HCT116 (cell line): ENCODE measurements at regions not wholly inside any gene's neighbourhood (a gene's known extent, or its start where the extent isn't known, plus 50 kb on each side); places are given as distances from the start of the nearest gene placed in this dataset.

Source experiments
- ATAC-seq: fragments of 200-7000 bp; cut with Tn5 transposase; 2 replicates; pipeline ENCODE4 v1.9.1; 2020; ENCODE audit warnings: mild to moderate bottlenecking, moderate library complexity
- BruUV-seq: library from RNA; stranded (reverse); fragments of 400-500 nt; replicated peaks from 2 replicates; lab custom pipeline; 2021; lab: Mats Ljungman, UMichigan
- CTCF ChIA-PET: fragments of 300-600 bp; sonication (Branson Sonifier 250); formaldehyde crosslinking; loops from one replicate; lab custom pipeline; 2021; ENCODE audit warnings: antibody characterized with exemption; lab: Charles Lee
- POLR2A ChIA-PET: fragments of 300-600, 350-600 bp; sonication (Branson Sonifier 250); formaldehyde crosslinking; loops from one replicate; lab custom pipeline; 2021; ENCODE audit warnings: antibody characterized with exemption; lab: Charles Lee
- RAD21 ChIA-PET, 2 experiments: fragments of 300-600 bp; sonication (Branson Sonifier 250); formaldehyde crosslinking; loops; one replicate each; lab custom pipeline; 2023; ENCODE audit warnings: low total read pairs in 2 of 2; ENCODE audit not compliant: uncharacterized antibody in 2 of 2, unreplicated experiment in 2 of 2, low non-redundant PET in 1 of 2; lab: Charles Lee
- DNase-seq: peaks from one replicate; pipeline ENCODE4 v3.0.0-alpha.2; 2010; ENCODE audit warnings: low read depth, low spot score
- H2AFZ ChIP-seq: fragments of 200-600 bp; shearing (Covaris generic), sonication (generic); 2 replicates; pipeline ENCODE4 v1.6.1; 2017; ENCODE audit warnings: low read depth, mixed run types, mixed read lengths, antibody characterized with exemption, low read length; ENCODE audit not compliant: poor library complexity, severe bottlenecking
- H3K27ac ChIP-seq: 2 replicates; pipeline ENCODE4 v1.5.1; 2012; ENCODE audit warnings: low read depth, low read length
- H3K27me3 ChIP-seq: fragments of 200-600 bp; sonication (generic); 2 replicates; pipeline ENCODE4 v1.6.1; 2016; ENCODE audit warnings: mixed run types, low read length, mixed read lengths; ENCODE audit not compliant: insufficient read depth
- H3K36me3 ChIP-seq, 2 experiments: fragments of 200-500 bp in 1 of 2; fragments of 200-600 bp in 1 of 2; sonication (Bioruptor generic) in 1 of 2; sonication (generic) in 1 of 2; 2 replicates each; pipeline versions ENCODE4 v1.5.1 to v1.6.1; 2014 to 2016; ENCODE audit warnings: low read length in 2 of 2, inconsistent platforms in 1 of 2, mixed read lengths in 1 of 2, mixed run types in 1 of 2; ENCODE audit not compliant: insufficient read depth in 2 of 2, control insufficient read depth in 1 of 2
- H3K4me1 ChIP-seq, 2 experiments: fragments of 200-600 bp in 1 of 2; sonication (generic) in 1 of 2; 2 replicates each; pipeline versions ENCODE4 v1.5.1 to v1.6.1; 2012 to 2017; ENCODE audit warnings: low read length in 2 of 2, inconsistent platforms in 1 of 2, mild to moderate bottlenecking in 1 of 2, mixed read lengths in 1 of 2, mixed run types in 1 of 2, moderate library complexity in 1 of 2; ENCODE audit not compliant: insufficient read depth in 2 of 2, control insufficient read depth in 1 of 2
- H3K4me2 ChIP-seq: fragments of 200-600 bp; sonication (generic); 2 replicates; pipeline ENCODE4 v1.6.1; 2017; ENCODE audit warnings: mixed run types, low read length, mixed read lengths
- H3K4me3 ChIP-seq, 2 experiments: fragments of 200-600 bp in 1 of 2; sonication (generic) in 1 of 2; replicated peaks in 1 of 2; 2 replicates each; pipeline ENCODE4 v1.5.1; 2011 to 2016; ENCODE audit warnings: low read length in 2 of 2, control low read depth in 1 of 2, low read depth in 1 of 2, mild to moderate bottlenecking in 1 of 2, mixed read lengths in 1 of 2, mixed run types in 1 of 2
- H3K79me2 ChIP-seq: fragments of 200-600 bp; sonication (generic); 2 replicates; pipeline ENCODE4 v1.6.1; 2017; ENCODE audit warnings: mild to moderate bottlenecking, mixed run types, low read length, moderate library complexity, mixed read lengths; ENCODE audit not compliant: insufficient read depth
- H3K9ac ChIP-seq: fragments of 200-600 bp; sonication (generic); 2 replicates; pipeline ENCODE4 v1.6.1; 2016; ENCODE audit warnings: low read length, mixed read lengths
- H3K9me2 ChIP-seq: fragments of 200-600 bp; sonication (generic), shearing (Covaris generic); 2 replicates; pipeline ENCODE4 v1.6.1; 2017; ENCODE audit warnings: mixed run types, mild to moderate bottlenecking, moderate library complexity; ENCODE audit not compliant: insufficient read depth
- H3K9me3 ChIP-seq, 2 experiments: fragments of 200-500 bp in 1 of 2; fragments of 200-600 bp in 1 of 2; sonication (Bioruptor generic) in 1 of 2; sonication (generic) in 1 of 2; 2 replicates each; pipeline ENCODE4 v1.6.1; 2014 to 2017; ENCODE audit warnings: low read length in 2 of 2, mixed read lengths in 2 of 2, inconsistent platforms in 1 of 2, low read depth in 1 of 2, mild to moderate bottlenecking in 1 of 2, mixed run types in 1 of 2, moderate library complexity in 1 of 2; ENCODE audit not compliant: control insufficient read depth in 1 of 2, insufficient read depth in 1 of 2
- H4K20me1 ChIP-seq: fragments of 200-600 bp; sonication (generic), shearing (Covaris generic); 2 replicates; pipeline ENCODE4 v1.6.1; 2017; ENCODE audit warnings: mixed run types, mild to moderate bottlenecking, moderate library complexity; ENCODE audit not compliant: insufficient read depth
- CEBPB ChIP-seq: IDR thresholded peaks from 2 replicates; pipeline ENCODE4 v1.6.1; 2012; ENCODE audit warnings: low read depth
- FOSL1 ChIP-seq: IDR thresholded peaks from 2 replicates; pipeline ENCODE4 v1.6.1; 2012; ENCODE audit warnings: low read depth
- JUND ChIP-seq: IDR thresholded peaks from 2 replicates; pipeline ENCODE4 v1.6.1; 2012
- MAX ChIP-seq: IDR thresholded peaks from 2 replicates; pipeline ENCODE4 v1.6.1; 2012
- POLR2AphosphoS5 ChIP-seq: IDR thresholded peaks from 2 replicates; pipeline ENCODE4 v1.6.1; 2011; ENCODE audit warnings: mild to moderate bottlenecking, low read depth, low read length, moderate library complexity
- SIN3A ChIP-seq: IDR thresholded peaks from 2 replicates; pipeline ENCODE4 v1.6.1; 2012; ENCODE audit warnings: low read depth
- ZBTB33 ChIP-seq: IDR thresholded peaks from 2 replicates; pipeline ENCODE4 v1.6.1; 2011; ENCODE audit warnings: mild to moderate bottlenecking, low read length, moderate library complexity; ENCODE audit not compliant: insufficient replicate concordance; ENCODE audit errors: extremely low read depth
- intact Hi-C: fragments of 100-400 bp; cut with micrococcal nuclease; formaldehyde crosslinking; loops from 2 replicates; pipeline ENCODE4 v1.10.0; 2022
- TF ChIP-seq, protein P1 (sequence below), 3 experiments: fragments of 200-600 bp in 1 of 3; sonication (generic) in 1 of 3; IDR thresholded peaks in 2 of 3; conservative IDR thresholded peaks in 1 of 3; 2 replicates each; pipeline ENCODE4 v1.5.1; 2012 to 2017; ENCODE audit warnings: low read depth in 2 of 3, low read length in 2 of 3, antibody characterized with exemption in 1 of 3, borderline replicate concordance in 1 of 3, control low read depth in 1 of 3, mild to moderate bottlenecking in 1 of 3, mixed read lengths in 1 of 3, mixed run types in 1 of 3, moderate library complexity in 1 of 3; ENCODE audit not compliant: insufficient read depth in 1 of 3

DNA sequence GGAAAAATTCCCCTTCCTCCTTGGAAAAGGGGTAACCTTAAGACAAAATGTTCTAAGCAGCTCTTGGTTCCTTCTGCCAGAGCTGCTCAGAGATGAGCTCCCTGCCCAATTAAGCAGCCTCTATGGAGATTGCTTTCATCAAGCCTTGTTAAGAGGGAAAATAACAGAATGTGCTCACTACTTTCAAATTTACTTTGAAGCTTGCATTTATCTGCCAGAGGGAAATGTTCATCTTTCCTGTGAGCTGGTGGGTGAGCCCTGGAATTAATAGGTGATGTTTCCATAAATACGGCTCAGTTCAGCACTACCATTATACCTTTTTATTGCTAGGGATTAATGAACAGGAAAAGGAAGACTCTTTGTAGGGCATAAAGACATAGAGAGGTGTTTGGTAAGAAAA lies 549.0 kb downstream of the REEP3 start:
- no peak overlapping the region for H3K27ac ChIP-seq
- H3K36me3 ChIP-seq, result no peaks in the 10 kb centered on the region
- no peaks in the 10 kb centered on the region for H3K27me3 ChIP-seq
- H3K9ac ChIP-seq, result no peak overlapping the region
- H4K20me1 ChIP-seq, result no peaks in the 10 kb centered on the region
- ChIA-PET RAD21 (no interaction called here), POLR2A (no interaction called here), CTCF (no interaction called here)
- ATAC-seq (no peak), DNase-seq (no peak)
- H3K9me2 ChIP-seq, result no peaks in the 10 kb centered on the region
- no peak overlapping the region for H3K4me3 ChIP-seq
- no peaks in the 10 kb centered on the region for H3K4me1 ChIP-seq
- H2AFZ ChIP-seq, result no peak overlapping the region
- no peak overlapping the region for H3K4me2 ChIP-seq
- BruUV-seq, result no TSS peak
- intact Hi-C loops, result no loop called here
- H3K9me3 ChIP-seq, result no peaks in the 10 kb centered on the region
- H3K79me2 ChIP-seq, result no peaks in the 10 kb centered on the region
- TF ChIP-seq MAX, result no peak
- no peak for TF ChIP-seq JUND
- no peak for TF ChIP-seq ZBTB33
- TF ChIP-seq SIN3A, result no peak
- no peak for TF ChIP-seq CEBPB
- no peak for TF ChIP-seq POLR2AphosphoS5
- TF ChIP-seq, protein P1, sequence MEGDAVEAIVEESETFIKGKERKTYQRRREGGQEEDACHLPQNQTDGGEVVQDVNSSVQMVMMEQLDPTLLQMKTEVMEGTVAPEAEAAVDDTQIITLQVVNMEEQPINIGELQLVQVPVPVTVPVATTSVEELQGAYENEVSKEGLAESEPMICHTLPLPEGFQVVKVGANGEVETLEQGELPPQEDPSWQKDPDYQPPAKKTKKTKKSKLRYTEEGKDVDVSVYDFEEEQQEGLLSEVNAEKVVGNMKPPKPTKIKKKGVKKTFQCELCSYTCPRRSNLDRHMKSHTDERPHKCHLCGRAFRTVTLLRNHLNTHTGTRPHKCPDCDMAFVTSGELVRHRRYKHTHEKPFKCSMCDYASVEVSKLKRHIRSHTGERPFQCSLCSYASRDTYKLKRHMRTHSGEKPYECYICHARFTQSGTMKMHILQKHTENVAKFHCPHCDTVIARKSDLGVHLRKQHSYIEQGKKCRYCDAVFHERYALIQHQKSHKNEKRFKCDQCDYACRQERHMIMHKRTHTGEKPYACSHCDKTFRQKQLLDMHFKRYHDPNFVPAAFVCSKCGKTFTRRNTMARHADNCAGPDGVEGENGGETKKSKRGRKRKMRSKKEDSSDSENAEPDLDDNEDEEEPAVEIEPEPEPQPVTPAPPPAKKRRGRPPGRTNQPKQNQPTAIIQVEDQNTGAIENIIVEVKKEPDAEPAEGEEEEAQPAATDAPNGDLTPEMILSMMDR (IDR thresholded peaks at IDR 0.05 in 2 of 3, conservative IDR thresholded peaks at IDR 0.05 in 1 of 3; ENCODE audit: borderline replicate concordance in 1 of 3, insufficient read depth in 1 of 3, low read depth in 2 of 3, low read length in 2 of 3), result no peak
- TF ChIP-seq FOSL1, result no peak
